ENCODE measurements at regions not wholly inside any gene's neighbourhood (a gene's known extent, or its start where the extent isn't known, plus 50 kb on each side); places are given as distances from the start of the nearest gene placed in this dataset.
"Not testable (repeated sequence)": the region's sequence is repeated elsewhere in the genome, so short reads cannot be mapped to it uniquely, and the experiment has no call there.

DNA sequence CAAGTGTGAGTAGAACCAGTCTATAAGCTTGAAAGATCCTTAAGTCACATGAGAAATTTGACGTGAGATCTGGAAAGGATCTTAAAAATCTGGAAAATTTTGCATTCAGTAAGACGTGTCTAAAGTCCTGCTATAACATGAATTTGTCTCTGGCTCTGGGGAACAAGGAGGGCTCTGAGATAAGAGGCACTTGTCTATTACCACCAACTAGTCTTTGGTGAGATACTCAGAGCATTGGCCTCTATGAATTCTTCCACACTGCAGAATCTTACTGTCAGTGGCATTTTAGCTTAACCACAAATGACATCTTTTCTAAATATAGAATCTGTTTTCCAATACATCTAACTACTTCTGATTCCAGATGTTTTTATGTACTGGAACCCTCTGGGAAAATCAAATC is 1504.5 kb downstream of the DPP10 start:
- WGBS (ENCODE audit: insufficient coverage), result 82% methylated on average over 2 of the region's 2 CpGs
- Histone ChIP-seq H3K27ac (ENCODE audit: low read length) (no peak overlapping the region), H3K27me3 (ENCODE audit: control insufficient read depth, insufficient read depth, low read length) (no peaks in the 10 kb centered on the region), H3K4me1 (ENCODE audit: control insufficient read depth, insufficient read depth, low read length) (no peaks in the 10 kb centered on the region), H3K9me3 (ENCODE audit: control insufficient read depth, insufficient read depth, low read length) (peaks cover 4% of the 10 kb centered on the region), H3K4me3 (ENCODE audit: low read length) (no peak overlapping the region), H3K36me3 (ENCODE audit: control insufficient read depth, insufficient read depth, low read length) (no peaks in the 10 kb centered on the region)
- intact Hi-C loops (cut with micrococcal nuclease), result no loop called here
- ATAC-seq, result no peak
- Mint-ChIP-seq H3K27me3 (ENCODE audit: low read depth in 2 of 2) (no peaks in the 10 kb centered on the region), H3K36me3 (peaks cover 2% of the 10 kb centered on the region), H3K4me3 (no peak overlapping the region), H3K27ac (no peak overlapping the region), H3K4me1 (no peaks in the 10 kb centered on the region), H3K9me3 (peaks cover 18 to 23% of the 10 kb centered on the region in 2 donors)
- DNase-seq, result no peak
- TF ChIP-seq, protein P1, sequence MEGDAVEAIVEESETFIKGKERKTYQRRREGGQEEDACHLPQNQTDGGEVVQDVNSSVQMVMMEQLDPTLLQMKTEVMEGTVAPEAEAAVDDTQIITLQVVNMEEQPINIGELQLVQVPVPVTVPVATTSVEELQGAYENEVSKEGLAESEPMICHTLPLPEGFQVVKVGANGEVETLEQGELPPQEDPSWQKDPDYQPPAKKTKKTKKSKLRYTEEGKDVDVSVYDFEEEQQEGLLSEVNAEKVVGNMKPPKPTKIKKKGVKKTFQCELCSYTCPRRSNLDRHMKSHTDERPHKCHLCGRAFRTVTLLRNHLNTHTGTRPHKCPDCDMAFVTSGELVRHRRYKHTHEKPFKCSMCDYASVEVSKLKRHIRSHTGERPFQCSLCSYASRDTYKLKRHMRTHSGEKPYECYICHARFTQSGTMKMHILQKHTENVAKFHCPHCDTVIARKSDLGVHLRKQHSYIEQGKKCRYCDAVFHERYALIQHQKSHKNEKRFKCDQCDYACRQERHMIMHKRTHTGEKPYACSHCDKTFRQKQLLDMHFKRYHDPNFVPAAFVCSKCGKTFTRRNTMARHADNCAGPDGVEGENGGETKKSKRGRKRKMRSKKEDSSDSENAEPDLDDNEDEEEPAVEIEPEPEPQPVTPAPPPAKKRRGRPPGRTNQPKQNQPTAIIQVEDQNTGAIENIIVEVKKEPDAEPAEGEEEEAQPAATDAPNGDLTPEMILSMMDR (IDR thresholded peaks at IDR 0.05), result no peak

DNA sequence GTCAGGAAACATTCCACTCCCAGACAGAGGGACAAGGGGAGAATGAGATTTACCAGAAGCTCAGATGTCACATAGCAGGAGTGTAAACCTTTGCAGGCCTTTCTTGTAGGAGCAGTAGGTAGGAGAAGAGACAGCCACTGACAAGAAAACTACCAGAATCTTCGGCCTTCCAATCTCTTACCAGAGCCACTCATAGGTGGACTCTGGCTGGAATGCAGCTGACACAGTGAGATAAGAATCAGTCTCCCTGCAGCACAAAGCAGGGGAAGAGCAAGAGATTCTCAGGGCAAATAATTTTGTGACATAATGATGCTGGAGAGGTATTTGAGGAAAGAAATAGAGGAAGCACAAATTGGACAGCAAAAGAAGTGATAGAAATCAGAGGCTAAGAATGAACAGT is 1534.5 kb downstream of the DPP10 start:
- no peaks in the 10 kb centered on the region for H3K27me3 ChIP-seq (ENCODE audit: control insufficient read depth, insufficient read depth, low read length)
- H3K9me3 ChIP-seq (ENCODE audit: control insufficient read depth, insufficient read depth, low read length), result peaks cover 7% of the 10 kb centered on the region
- Mint-ChIP-seq H3K36me3 (peaks cover 7% of the 10 kb centered on the region), H3K27ac (no peak overlapping the region), H3K9me3 (peaks cover 14 to 42% of the 10 kb centered on the region in 2 donors), H3K4me1 (no peaks in the 10 kb centered on the region), H3K4me3 (no peak overlapping the region), H3K27me3 (ENCODE audit: low read depth in 2 of 2) (no peaks in the 10 kb centered on the region)
- TF ChIP-seq, protein P1 (IDR thresholded peaks at IDR 0.05), result no peak
- H3K4me1 ChIP-seq (ENCODE audit: control insufficient read depth, insufficient read depth, low read length), result no peaks in the 10 kb centered on the region
- ATAC-seq (no peak), DNase-seq (no peak)
- no peaks in the 10 kb centered on the region for H3K36me3 ChIP-seq (ENCODE audit: control insufficient read depth, insufficient read depth, low read length)
- H3K4me3 ChIP-seq (ENCODE audit: low read length), result no peak overlapping the region
- H3K27ac ChIP-seq (ENCODE audit: low read length), result no peak overlapping the region
- 57% methylated on average over 1 of the region's 1 CpG for WGBS (ENCODE audit: insufficient coverage)
- intact Hi-C loops (cut with micrococcal nuclease), result no loop called here

DNA sequence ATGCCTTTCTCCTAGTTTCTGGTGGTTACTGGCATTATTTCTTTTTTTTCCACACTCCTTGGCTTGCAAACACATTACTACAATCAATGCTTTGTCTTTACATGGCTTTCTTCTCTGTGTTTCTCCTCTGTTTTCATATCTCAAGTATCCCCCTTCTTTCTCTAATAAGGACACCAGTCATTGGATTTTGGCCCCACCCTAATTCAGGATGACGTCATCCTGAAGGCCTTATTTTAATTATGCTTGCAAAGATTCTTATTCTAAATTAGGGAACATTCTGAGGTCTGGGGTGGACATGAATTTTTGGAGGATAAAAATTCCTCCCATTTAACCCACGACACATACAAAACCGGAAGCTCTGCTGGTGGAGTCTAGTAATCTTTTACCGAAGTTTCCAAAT is 1556.6 kb downstream of the DPP10 start:
- WGBS (ENCODE audit: insufficient coverage), result 85% methylated on average over 3 of the region's 4 CpGs

DNA sequence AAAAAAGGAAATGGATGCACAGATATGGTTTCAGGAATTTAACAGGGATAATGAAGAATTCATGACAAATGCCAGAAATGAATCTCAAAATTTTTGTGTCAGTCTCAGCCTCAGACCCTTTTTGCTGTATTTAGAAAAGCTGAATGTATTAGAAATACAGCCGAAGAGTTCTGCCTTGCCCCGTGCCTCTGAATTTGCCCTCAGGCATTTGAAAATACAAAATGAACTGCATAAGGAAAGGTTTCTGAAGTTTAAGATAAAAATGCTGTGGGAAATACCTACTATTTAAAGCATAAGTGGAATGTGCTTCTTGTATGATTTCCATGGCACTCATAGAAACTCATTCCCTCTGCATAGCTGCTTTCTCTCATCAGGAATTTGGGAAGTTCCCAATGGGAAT is 1580.6 kb downstream of the DPP10 start:
- H3K9me3 ChIP-seq (ENCODE audit: control insufficient read depth, insufficient read depth, low read length), result peaks cover 6% of the 10 kb centered on the region
- WGBS (ENCODE audit: insufficient coverage), result 88% methylated on average over 2 of the region's 2 CpGs
- Mint-ChIP-seq H3K36me3 (peaks cover 7% of the 10 kb centered on the region), H3K4me1 (no peaks in the 10 kb centered on the region), H3K4me3 (no peak overlapping the region), H3K27me3 (ENCODE audit: low read depth in 2 of 2) (no peaks in the 10 kb centered on the region), H3K27ac (no peak overlapping the region), H3K9me3 (peaks cover 13 to 20% of the 10 kb centered on the region in 2 donors)
- no peaks in the 10 kb centered on the region for H3K4me1 ChIP-seq (ENCODE audit: control insufficient read depth, insufficient read depth, low read length)
- H3K4me3 ChIP-seq (ENCODE audit: low read length), result no peak overlapping the region
- TF ChIP-seq, protein P1 (IDR thresholded peaks at IDR 0.05), result no peak
- H3K27me3 ChIP-seq (ENCODE audit: control insufficient read depth, insufficient read depth, low read length), result no peaks in the 10 kb centered on the region
- H3K27ac ChIP-seq (ENCODE audit: low read length), result no peak overlapping the region
- intact Hi-C loops (cut with micrococcal nuclease), result no loop called here
- DNase-seq (no peak), ATAC-seq (no peak)
- no peaks in the 10 kb centered on the region for H3K36me3 ChIP-seq (ENCODE audit: control insufficient read depth, insufficient read depth, low read length)

More for the DNA sequence above, 1556.6 kb downstream of the DPP10 start:
- Histone ChIP-seq H3K36me3 (ENCODE audit: control insufficient read depth, insufficient read depth, low read length) (no peaks in the 10 kb centered on the region), H3K27me3 (ENCODE audit: control insufficient read depth, insufficient read depth, low read length) (no peaks in the 10 kb centered on the region), H3K4me3 (ENCODE audit: low read length) (no peak overlapping the region), H3K4me1 (ENCODE audit: control insufficient read depth, insufficient read depth, low read length) (no peaks in the 10 kb centered on the region), H3K27ac (ENCODE audit: low read length) (no peak overlapping the region), H3K9me3 (ENCODE audit: control insufficient read depth, insufficient read depth, low read length) (peaks cover 6% of the 10 kb centered on the region)
- Mint-ChIP-seq H3K36me3 (peaks cover 9% of the 10 kb centered on the region), H3K9me3 (peaks cover 19 to 32% of the 10 kb centered on the region in 2 donors), H3K27me3 (ENCODE audit: low read depth in 2 of 2) (no peaks in the 10 kb centered on the region), H3K4me3 (no peak overlapping the region), H3K4me1 (no peaks in the 10 kb centered on the region), H3K27ac (no peak overlapping the region)
- DNase-seq (no peak), ATAC-seq (no peak)
- TF ChIP-seq, protein P1 (IDR thresholded peaks at IDR 0.05), result no peak
- intact Hi-C loops (cut with micrococcal nuclease), result no loop called here

DNA sequence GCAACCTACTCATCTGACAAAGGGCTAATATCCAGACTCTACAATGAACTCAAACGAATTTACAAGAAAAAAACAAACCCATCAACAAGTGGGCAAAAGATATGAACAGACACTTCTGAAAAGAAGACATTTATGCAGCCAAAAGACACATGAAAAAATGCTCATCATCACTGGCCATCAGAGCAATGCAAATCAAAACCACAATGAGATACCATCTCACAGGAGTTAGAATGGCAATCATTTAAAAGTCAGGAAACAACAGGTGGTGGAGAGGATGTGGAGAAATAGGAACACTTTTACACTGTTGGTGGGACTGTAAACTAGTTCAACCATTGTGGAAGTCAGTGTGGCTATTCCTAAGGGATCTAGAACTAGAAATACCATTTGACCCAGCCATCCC is 1596.3 kb downstream of the DPP10 start:
- H3K27ac ChIP-seq (ENCODE audit: low read length); H3K4me3 Mint-ChIP-seq; H3K9me3 ChIP-seq (ENCODE audit: control insufficient read depth, insufficient read depth, low read length); H3K36me3 ChIP-seq (ENCODE audit: control insufficient read depth, insufficient read depth, low read length); H3K27ac Mint-ChIP-seq; H3K27me3 Mint-ChIP-seq (ENCODE audit: low read depth in 2 of 2); H3K27me3 ChIP-seq (ENCODE audit: control insufficient read depth, insufficient read depth, low read length); H3K4me1 Mint-ChIP-seq; DNase-seq; H3K4me1 ChIP-seq (ENCODE audit: control insufficient read depth, insufficient read depth, low read length); H3K4me3 ChIP-seq (ENCODE audit: low read length); ATAC-seq; intact Hi-C loops (cut with micrococcal nuclease); H3K36me3 Mint-ChIP-seq: not testable (repeated sequence)
- peaks cover 10 to 25% of the 10 kb centered on the region in 2 donors for H3K9me3 Mint-ChIP-seq
- WGBS (ENCODE audit: insufficient coverage), result 43% methylated on average over 1 of the region's 1 CpG

All from natural killer cell (primary cell).